Adrenal gland (tissue), 9 donors: ENCODE measurements at regions not wholly inside any gene's neighbourhood (a gene's known extent, or its start where the extent isn't known, plus 50 kb on each side); places are given as distances from the start of the nearest gene placed in this dataset.

Experiments
- DNase-seq, 7 donors: peaks; one replicate each; pipeline ENCODE4 v3.0.0-alpha.2; 2019 to 2020
- H3K27ac ChIP-seq, 5 donors: fragments of 200-600 bp; sonication (generic) in 4 of 5; 1 replicate in 3 of 5; 2 replicates in 2 of 5; pipeline versions ENCODE4 v1.5.1 to v1.8.0; 2016 to 2020; ENCODE audit warnings: mild to moderate bottlenecking in 1 of 5
- H3K27me3 ChIP-seq: fragments of 200-600 bp; 2 replicates; pipeline ENCODE4 v1.8.0; 2021
- H3K36me3 ChIP-seq, 2 donors: fragments of 200-600 bp; replicated peaks in 1 of 2; 1 replicate in 1 of 2; 2 replicates in 1 of 2; pipeline versions ENCODE4 v1.5.1 to v1.8.0; 2018 to 2022
- H3K4me1 ChIP-seq, 2 donors: fragments of 200-600 bp; replicated peaks in 1 of 2; 1 replicate in 1 of 2; 2 replicates in 1 of 2; pipeline versions ENCODE4 v1.5.1 to v1.8.0; 2018 to 2021
- H3K4me3 ChIP-seq, 4 donors: fragments of 200-600 bp; sonication (generic) in 3 of 4; one replicate each; pipeline ENCODE4 v1.5.1; 2016 to 2018
- H3K9me3 ChIP-seq, 3 donors: fragments of 200-600 bp; sonication (generic) in 1 of 3; replicated peaks in 1 of 3; 1 replicate in 2 of 3; 2 replicates in 1 of 3; pipeline versions ENCODE4 v1.5.1 to v1.8.0; 2016 to 2021
- CTCF ChIP-seq, 6 experiments: fragments of 450-650 bp in 4 of 6; fragments of 200-600 bp in 2 of 6; sonication (generic) in 1 of 6; IDR thresholded peaks; 1 replicate in 5 of 6; 2 replicates in 1 of 6; pipeline versions ENCODE4 v1.5.1 to v1.8.0; 2016 to 2021; ENCODE audit warnings: antibody characterized with exemption in 6 of 6, mild to moderate bottlenecking in 2 of 6, moderate library complexity in 1 of 6
- POLR2A ChIP-seq, 2 donors: fragments of 450-650 bp; IDR thresholded peaks; one replicate each; pipeline ENCODE4 v1.6.1; 2017; ENCODE audit warnings: antibody characterized with exemption in 2 of 2, mild to moderate bottlenecking in 2 of 2, moderate library complexity in 1 of 2
- WGBS, 4 donors: extraction: QIAGEN DNeasy Blood & Tissue Kit in 2 of 4; methylation state at CpG; one replicate each; pipeline versions ENCODE4 v1.1.5 to v1.1.7; 2013 to 2017; 5-methylcytosine and 5-hydroxymethylcytosine counted together
- intact Hi-C, 2 donors: fragments of 100-400 bp; cut with DNase I; formaldehyde crosslinking; loops; one replicate each; pipeline versions ENCODE4 v1.14.1 to v1.15.0; 2022 to 2023
- donor health status: healthy with polysubstance abuse.
- donor health status: Bipolar disorder and iron deficiency.
- donor health status: DM: yes; HTN: yes; CAD: no.
- donor health status: DM: no; HTN: no; CAD: no.
- donor health status: DM: no; HTN: no; CAD: no.

GRCh38 chr2:84238907-84239306 is 220.2 kb downstream of the SUCLG1 start:
- intact Hi-C loops = no loop called here
- Histone ChIP-seq H3K27ac (no peak overlapping the region), H3K9me3 (no peaks in the 10 kb centered on the region), H3K4me3 (no peak overlapping the region), H3K36me3 (no peaks in the 10 kb centered on the region), H3K4me1 (no peaks in the 10 kb centered on the region), H3K27me3 (no peaks in the 10 kb centered on the region)
- 36 to 47% (median 38%) methylated on average over 2 of the region's 2 CpGs for WGBS, 4 donors
- TF ChIP-seq POLR2A (IDR thresholded peaks at IDR 0.05) = no peak
- TF ChIP-seq CTCF (IDR thresholded peaks at IDR 0.05) = no peak
- no peak for DNase-seq

GRCh38 chr2:84236288-84236687 is 222.8 kb downstream of the SUCLG1 start:
- intact Hi-C loops = no loop called here
- Histone ChIP-seq H3K27me3 (no peaks in the 10 kb centered on the region), H3K36me3 (no peaks in the 10 kb centered on the region), H3K9me3 (no peaks in the 10 kb centered on the region), H3K4me1 (no peaks in the 10 kb centered on the region), H3K4me3 (no peak overlapping the region), H3K27ac (no peak overlapping the region)
- no peak for TF ChIP-seq CTCF (IDR thresholded peaks at IDR 0.05)
- no peak for TF ChIP-seq POLR2A (IDR thresholded peaks at IDR 0.05)
- WGBS, 4 donors = 57 to 78% (median 61%) methylated on average over 7 of the region's 7 CpGs
- DNase-seq = no peak

GRCh38 chr2:84234103-84234502 is 225.0 kb downstream of the SUCLG1 start:
- TF ChIP-seq POLR2A (IDR thresholded peaks at IDR 0.05) (no peak), CTCF (IDR thresholded peaks at IDR 0.05) (no peak)
- Histone ChIP-seq H3K27me3 (no peaks in the 10 kb centered on the region), H3K4me1 (no peaks in the 10 kb centered on the region), H3K36me3 (no peaks in the 10 kb centered on the region), H3K9me3 (no peaks in the 10 kb centered on the region), H3K27ac (no peak overlapping the region), H3K4me3 (no peak overlapping the region)
- intact Hi-C loops = no loop called here
- 60 to 72% (median 68%) methylated on average over 6 of the region's 6 CpGs for WGBS, 4 donors
- DNase-seq = no peak

GRCh38 chr2:84231478-84231877 is 227.6 kb downstream of the SUCLG1 start:
- Histone ChIP-seq H3K27ac (no peak overlapping the region), H3K27me3 (no peaks in the 10 kb centered on the region), H3K9me3 (no peaks in the 10 kb centered on the region), H3K36me3 (no peaks in the 10 kb centered on the region), H3K4me3 (no peak overlapping the region), H3K4me1 (no peaks in the 10 kb centered on the region)
- intact Hi-C loops = no loop called here
- TF ChIP-seq CTCF (IDR thresholded peaks at IDR 0.05) (no peak), POLR2A (IDR thresholded peaks at IDR 0.05) (no peak)
- 68 to 88% (median 77%) methylated on average over 1 of the region's 1 CpG for WGBS, 4 donors
- DNase-seq = no peak
